Retinal pigment epithelial cell (primary cell): ENCODE measurements at regions not wholly inside any gene's neighbourhood (a gene's known extent, or its start where the extent isn't known, plus 50 kb on each side); places are given as distances from the start of the nearest gene placed in this dataset.

Experiments used
- DNase-seq: peaks from one replicate; pipeline ENCODE4 v3.0.0-alpha.2; 2010; ENCODE audit warnings: low read depth
- H3K4me3 ChIP-seq: 2 replicates; pipeline ENCODE4 v1.5.1; 2011; ENCODE audit warnings: mild to moderate bottlenecking, low read length, control low read depth, moderate library complexity
- TF ChIP-seq, protein P1 (sequence below): conservative IDR thresholded peaks from 2 replicates; pipeline ENCODE4 v1.5.1; 2011; ENCODE audit warnings: low read depth, low read length, control low read depth, inconsistent platforms

DNA sequence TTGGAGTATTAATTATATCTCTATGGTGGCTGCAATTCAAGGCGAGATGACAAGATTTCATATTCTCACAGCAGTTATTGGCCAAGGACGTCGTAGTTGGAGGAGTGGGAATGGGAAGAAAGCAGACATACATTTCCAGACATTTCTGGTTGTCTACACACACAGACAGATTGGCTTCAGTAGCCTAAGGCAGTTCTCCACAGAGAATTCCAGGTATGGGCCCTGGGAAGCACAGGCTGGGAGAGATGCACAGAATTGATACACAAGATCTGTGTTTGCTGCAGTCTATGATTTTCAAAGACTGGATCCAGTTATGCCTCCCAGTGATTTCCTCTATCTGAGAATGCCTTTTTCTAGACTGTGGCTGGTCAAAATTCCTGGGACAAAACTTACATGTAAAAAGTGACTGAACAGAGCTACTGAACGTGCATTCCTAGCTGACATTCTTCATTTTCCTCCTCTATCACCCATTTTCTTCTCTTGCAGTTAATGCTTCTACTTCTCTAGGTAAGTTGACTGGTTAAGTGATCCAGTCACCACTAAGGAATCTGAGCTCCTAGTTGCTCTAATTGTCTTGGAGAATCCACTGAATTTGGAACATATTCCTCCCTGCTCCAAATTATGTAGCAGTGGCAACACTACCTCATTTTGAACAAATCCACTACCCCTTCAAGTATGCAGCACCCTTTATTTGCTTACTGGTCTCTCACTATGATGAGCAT is 386.7 kb upstream of the CDH7 start:
- DNase-seq = peak; percentile 13
- H3K4me3 ChIP-seq = no peak overlapping the region
- TF ChIP-seq, protein P1, sequence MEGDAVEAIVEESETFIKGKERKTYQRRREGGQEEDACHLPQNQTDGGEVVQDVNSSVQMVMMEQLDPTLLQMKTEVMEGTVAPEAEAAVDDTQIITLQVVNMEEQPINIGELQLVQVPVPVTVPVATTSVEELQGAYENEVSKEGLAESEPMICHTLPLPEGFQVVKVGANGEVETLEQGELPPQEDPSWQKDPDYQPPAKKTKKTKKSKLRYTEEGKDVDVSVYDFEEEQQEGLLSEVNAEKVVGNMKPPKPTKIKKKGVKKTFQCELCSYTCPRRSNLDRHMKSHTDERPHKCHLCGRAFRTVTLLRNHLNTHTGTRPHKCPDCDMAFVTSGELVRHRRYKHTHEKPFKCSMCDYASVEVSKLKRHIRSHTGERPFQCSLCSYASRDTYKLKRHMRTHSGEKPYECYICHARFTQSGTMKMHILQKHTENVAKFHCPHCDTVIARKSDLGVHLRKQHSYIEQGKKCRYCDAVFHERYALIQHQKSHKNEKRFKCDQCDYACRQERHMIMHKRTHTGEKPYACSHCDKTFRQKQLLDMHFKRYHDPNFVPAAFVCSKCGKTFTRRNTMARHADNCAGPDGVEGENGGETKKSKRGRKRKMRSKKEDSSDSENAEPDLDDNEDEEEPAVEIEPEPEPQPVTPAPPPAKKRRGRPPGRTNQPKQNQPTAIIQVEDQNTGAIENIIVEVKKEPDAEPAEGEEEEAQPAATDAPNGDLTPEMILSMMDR = no peak

DNA sequence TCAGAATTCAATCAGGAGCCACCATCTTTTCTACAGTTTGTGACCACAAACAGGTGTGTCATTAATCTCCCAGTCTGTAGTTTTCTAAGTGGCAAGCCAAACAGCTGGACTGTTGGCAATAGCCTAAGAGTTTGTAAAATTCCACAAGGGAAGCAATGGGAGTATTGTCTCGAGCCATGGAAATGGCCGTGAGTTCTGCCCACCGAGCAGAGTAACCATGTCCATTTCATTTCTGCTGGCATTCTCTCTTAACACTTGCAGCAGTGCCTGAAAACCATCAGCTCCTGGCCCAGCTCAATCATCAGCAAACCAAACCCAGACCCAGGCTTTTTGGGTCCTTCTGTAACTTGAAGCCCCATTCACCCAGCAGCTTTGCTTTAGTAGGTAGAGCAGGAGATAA is 387.8 kb upstream of the CDH7 start:
- no peak overlapping the region for H3K4me3 ChIP-seq
- no peak for DNase-seq
- TF ChIP-seq, protein P1 = no peak

DNA sequence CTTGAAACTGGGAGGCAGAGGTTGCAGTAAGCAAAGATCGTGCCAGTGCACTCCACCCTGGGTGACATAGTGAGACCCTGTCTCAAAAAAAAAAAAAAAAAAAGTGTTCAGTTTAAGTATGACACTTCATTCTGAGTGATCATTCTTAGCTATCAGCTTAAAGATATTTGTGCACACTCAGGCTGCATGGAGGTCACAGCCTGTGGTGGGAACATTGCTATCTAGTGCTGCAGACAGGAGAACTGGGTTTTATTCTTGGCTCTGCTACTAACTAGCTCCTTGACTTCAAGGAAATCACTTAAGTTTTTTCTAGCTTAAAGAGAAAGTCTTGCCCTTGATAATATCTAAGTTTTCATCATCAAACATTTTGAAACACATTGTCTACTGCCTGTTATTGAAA is 391.3 kb upstream of the CDH7 start:
- no peak overlapping the region for H3K4me3 ChIP-seq
- TF ChIP-seq, protein P1 = no peak
- no peak for DNase-seq

DNA sequence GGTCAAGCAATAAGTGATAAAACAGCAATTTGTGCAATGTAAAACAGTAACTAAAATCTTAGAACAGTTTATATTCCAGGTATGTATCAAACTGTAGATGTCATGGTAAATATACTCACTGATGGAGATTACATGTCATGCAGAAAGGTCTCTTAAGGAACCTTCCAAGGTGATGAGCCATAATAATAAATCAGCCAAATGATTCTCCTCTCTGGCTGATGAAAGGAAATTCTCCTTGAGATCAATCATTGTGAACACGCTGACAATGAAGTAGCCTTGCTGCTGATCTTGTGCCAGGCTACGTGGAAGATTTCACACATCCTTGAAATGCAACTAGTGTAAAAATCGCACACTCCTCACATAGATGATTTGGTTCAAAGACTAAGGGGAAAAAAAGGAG is 392.5 kb upstream of the CDH7 start:
- TF ChIP-seq, protein P1 = no peak
- DNase-seq = no peak
- H3K4me3 ChIP-seq = no peak overlapping the region

DNA sequence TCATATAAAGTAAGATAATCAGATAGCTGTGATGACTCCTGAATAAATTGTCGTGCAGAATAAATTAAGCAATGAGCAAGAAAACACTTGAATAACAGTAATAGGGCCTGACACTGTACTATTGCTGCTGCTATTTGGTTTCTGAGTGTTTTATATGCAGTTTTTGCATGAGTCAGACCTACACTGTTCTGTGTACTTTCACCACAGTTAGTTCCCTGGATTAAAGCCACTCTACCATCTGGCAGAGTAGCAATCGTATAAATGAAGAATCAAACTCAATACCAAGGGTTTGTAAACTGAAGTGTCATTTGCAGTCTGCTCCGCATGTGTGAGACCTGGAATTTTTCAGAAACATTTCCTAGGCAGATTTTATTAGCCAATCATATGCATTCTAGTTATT is 398.6 kb upstream of the CDH7 start:
- no peak overlapping the region for H3K4me3 ChIP-seq
- TF ChIP-seq, protein P1 = no peak
- no peak for DNase-seq

DNA sequence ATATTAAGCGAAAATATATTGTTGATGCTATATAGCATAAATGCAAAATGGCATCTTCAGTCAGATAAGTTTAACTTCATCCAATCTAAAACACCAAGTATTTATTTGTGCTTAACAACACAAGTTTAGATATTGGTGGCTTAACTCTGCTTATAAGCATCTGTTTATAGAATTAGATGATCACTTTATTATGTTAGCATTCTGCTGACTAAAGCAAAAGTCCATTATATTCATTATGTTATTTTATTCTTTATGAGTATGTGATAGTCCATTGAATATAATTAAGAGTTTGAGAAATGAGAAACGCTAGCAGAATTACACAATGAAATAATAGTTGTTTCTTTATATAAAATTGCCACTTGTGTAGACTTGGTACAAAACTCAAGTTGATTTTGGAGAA is 401.2 kb upstream of the CDH7 start:
- DNase-seq = no peak
- TF ChIP-seq, protein P1 = no peak
- no peak overlapping the region for H3K4me3 ChIP-seq

DNA sequence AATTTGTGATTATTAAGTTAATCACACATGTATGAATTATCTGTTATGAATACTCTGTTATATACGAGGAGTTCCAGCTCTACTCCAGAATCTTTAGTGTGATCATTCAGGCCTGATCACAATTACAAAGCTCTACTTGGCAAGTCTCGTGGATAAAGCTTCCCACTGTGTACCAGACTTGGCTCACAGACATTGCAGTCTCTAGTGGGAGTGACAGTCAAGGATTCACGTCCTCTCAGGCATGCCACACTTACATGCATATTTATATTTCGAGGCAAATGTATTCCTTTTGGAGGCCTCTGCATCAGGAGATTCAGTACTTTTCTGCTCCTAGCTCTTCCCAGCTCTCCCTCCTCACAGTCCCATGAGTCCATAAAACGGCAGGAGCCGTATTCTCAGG is 403.4 kb upstream of the CDH7 start:
- TF ChIP-seq, protein P1 = no peak
- no peak for DNase-seq
- no peak overlapping the region for H3K4me3 ChIP-seq
